ENCODE measurements at regions not wholly inside any gene's neighbourhood (a gene's known extent, or its start where the extent isn't known, plus 50 kb on each side); places are given as distances from the start of the nearest gene placed in this dataset.

DNA sequence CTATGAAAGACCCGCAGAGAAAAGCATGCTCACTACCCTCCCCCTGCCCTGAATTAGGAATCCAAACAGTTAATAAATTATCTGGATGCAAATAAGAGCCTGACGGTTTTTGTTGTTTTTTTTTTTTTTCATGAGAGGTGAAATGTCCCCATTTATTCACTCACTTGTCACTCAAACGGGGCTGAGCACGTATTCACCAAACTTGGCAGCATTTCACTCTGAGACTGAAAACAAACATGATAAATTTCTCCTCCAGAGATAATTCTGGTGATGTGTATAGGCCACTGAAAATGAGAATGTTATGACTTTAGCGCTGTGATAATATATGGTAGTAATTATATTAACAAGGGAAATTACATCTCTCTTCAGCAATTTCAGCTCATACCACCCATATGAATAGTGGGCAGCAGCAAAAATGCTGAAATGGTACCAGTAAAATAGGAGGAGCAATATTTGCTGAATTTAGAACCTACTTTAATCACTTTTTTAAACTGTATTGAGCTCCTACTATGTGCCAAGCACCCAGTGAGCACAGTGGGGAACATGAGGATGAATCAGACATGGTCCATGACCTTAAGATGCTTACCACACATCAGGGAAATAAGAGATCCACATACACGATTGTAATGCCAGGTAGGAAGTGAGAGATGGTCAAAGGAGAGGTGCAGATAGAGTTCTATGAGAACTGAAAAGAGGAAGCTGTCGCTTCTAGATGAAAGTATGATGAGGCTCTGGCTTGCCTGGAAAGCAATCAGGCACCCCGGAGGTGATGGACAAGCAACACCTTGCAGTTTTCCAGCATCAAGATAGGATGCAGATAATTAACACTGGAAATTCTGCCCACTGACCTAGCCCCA is 286.5 kb upstream of the TMPO start:
- TF ChIP-seq, protein P1, sequence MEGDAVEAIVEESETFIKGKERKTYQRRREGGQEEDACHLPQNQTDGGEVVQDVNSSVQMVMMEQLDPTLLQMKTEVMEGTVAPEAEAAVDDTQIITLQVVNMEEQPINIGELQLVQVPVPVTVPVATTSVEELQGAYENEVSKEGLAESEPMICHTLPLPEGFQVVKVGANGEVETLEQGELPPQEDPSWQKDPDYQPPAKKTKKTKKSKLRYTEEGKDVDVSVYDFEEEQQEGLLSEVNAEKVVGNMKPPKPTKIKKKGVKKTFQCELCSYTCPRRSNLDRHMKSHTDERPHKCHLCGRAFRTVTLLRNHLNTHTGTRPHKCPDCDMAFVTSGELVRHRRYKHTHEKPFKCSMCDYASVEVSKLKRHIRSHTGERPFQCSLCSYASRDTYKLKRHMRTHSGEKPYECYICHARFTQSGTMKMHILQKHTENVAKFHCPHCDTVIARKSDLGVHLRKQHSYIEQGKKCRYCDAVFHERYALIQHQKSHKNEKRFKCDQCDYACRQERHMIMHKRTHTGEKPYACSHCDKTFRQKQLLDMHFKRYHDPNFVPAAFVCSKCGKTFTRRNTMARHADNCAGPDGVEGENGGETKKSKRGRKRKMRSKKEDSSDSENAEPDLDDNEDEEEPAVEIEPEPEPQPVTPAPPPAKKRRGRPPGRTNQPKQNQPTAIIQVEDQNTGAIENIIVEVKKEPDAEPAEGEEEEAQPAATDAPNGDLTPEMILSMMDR (IDR thresholded peaks at IDR 0.05; ENCODE audit: insufficient read depth, low read depth, low read length): no peak

DNA sequence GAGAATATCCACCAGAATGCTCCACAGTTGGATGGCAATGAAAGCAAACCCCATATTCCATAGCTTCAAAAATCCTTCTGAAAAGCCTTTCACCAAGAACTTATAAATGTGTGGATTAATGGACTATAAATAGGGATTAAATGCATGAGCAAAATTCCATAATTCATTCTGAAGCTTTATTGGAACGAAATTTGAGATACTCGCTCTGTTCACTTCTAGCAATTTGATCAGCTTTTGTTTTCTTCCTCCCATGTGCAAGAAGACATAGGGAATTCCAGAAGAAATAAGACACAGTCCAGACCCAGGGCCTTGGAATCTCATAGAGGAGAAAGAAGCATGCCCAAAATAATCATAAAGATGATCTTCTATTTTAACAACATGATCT is 285.9 kb upstream of the TMPO start:
- H3K4me3 ChIP-seq (ENCODE audit: low read depth, low read length): no peak overlapping the region
- no peak for DNase-seq (ENCODE audit: low read depth)
- TF ChIP-seq, protein P1 (IDR thresholded peaks at IDR 0.05; ENCODE audit: insufficient read depth, low read depth, low read length): no peak

More for the DNA sequence above, 286.5 kb upstream of the TMPO start:
- no peak for DNase-seq (ENCODE audit: low read depth)
- H3K4me3 ChIP-seq (ENCODE audit: low read depth, low read length): no peak overlapping the region

DNA sequence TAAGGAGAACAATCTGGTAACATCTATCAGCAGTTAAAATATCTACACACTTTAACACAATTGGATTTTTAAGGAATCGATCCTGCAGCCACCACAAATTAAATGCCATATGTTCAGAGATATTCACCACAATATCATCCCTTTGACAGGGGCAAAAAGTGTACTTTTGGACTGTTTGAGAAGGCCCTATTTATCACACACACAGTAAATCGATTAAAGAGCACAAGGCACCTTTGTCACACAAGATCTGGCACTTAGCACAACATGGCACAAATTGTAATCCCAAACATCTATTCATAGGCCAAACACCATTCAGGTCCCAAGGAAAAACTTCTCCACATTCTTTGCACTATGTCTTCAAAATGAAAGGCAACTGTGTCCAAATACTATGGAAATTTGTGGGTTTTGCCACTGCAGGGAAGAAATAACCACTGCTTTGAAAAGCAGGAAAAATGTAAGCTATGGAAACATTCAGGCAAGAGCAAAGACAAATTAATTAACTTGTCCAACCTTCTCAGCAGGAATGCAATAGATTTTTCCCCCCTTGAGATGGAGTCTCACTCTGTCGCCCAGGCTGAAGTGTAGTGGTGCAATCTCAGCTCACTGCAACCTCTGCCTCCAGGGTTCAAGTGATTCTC is 282.5 kb upstream of the TMPO start:
- no peak for DNase-seq (ENCODE audit: low read depth)
- TF ChIP-seq, protein P1 (IDR thresholded peaks at IDR 0.05; ENCODE audit: insufficient read depth, low read depth, low read length): no peak
- H3K4me3 ChIP-seq (ENCODE audit: low read depth, low read length): no peak overlapping the region

GRCh38 chr12:98235301-98235700 is 280.1 kb upstream of the TMPO start:
- no peak overlapping the region for H3K4me3 ChIP-seq (ENCODE audit: low read depth, low read length)
- TF ChIP-seq, protein P1 (IDR thresholded peaks at IDR 0.05; ENCODE audit: insufficient read depth, low read depth, low read length): no peak
- DNase-seq (ENCODE audit: low read depth): no peak

DNA sequence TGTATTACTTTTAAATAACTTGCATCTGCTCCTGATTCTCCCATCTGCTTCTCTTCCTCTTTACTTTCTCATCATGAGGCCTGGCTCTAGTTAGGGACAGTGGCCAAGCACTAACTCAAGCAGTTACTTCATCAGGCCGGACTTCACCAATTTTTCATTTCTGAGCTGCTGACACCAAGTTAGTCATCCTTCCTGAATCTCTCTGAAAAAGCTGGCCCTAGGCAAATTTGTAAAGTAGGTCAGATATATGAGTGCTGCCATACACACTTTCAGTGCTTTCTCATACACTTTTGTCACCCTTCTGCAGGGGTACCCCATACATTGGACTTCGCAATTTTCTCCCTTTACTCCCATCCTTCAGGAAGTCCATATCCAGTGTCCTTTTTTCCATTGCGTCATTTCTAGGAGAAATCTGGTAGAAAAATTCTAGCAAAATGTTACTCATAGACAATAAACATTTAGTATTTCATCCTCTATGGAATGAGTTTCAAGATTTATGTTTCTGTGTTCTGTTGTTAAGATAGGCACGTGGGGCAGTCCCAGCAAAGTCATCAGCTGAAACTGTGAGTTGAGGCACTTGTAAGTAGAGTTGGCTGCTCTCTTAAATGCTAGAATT is 276.8 kb upstream of the TMPO start:
- H3K4me3 ChIP-seq (ENCODE audit: low read depth, low read length): no peak overlapping the region
- TF ChIP-seq, protein P1 (IDR thresholded peaks at IDR 0.05; ENCODE audit: insufficient read depth, low read depth, low read length): no peak
- peak; percentile 47 for DNase-seq (ENCODE audit: low read depth)

GRCh38 chr12:98243190-98243589 is 272.2 kb upstream of the TMPO start:
- H3K4me3 ChIP-seq (ENCODE audit: low read depth, low read length): no peak overlapping the region
- TF ChIP-seq, protein P1 (IDR thresholded peaks at IDR 0.05; ENCODE audit: insufficient read depth, low read depth, low read length): no peak
- DNase-seq (ENCODE audit: low read depth): no peak

Data from fibroblast of villous mesenchyme (primary cell).